HEK293 (cell line): ENCODE measurements at regions not wholly inside any gene's neighbourhood (a gene's known extent, or its start where the extent isn't known, plus 50 kb on each side); places are given as distances from the start of the nearest gene placed in this dataset.

ENCODE experiments used
- YY1 ChIP-seq: fragments of 450-650 bp; formaldehyde crosslinking; IDR thresholded peaks from 2 replicates; pipeline ENCODE4 v1.5.1; 2018; ENCODE audit warnings: missing biosample characterization, missing genetic modification characterization
- ZNF10 ChIP-seq: fragments of 450-650 bp; formaldehyde crosslinking; IDR thresholded peaks from 2 replicates; pipeline ENCODE4 v1.5.1; 2017; ENCODE audit warnings: missing biosample characterization, missing genetic modification characterization
- ZNF624 ChIP-seq: fragments of 450-650 bp; formaldehyde crosslinking; IDR thresholded peaks from 2 replicates; pipeline ENCODE4 v1.5.1; 2017; ENCODE audit warnings: missing biosample characterization, missing genetic modification characterization
- TF ChIP-seq, protein P1 (sequence below): fragments of 450-650 bp; formaldehyde crosslinking; IDR thresholded peaks from 2 replicates; pipeline ENCODE4 v1.5.1; 2016; ENCODE audit warnings: missing biosample characterization, missing genetic modification characterization
- TF ChIP-seq, protein P2 (sequence below): fragments of 450-650 bp; formaldehyde crosslinking; IDR thresholded peaks from 2 replicates; pipeline ENCODE4 v1.5.1; 2016; ENCODE audit warnings: missing biosample characterization, missing genetic modification characterization
- TF ChIP-seq, protein P3 (sequence below): fragments of 450-650 bp; formaldehyde crosslinking; IDR thresholded peaks from 2 replicates; pipeline ENCODE4 v1.5.1; 2016; ENCODE audit warnings: missing biosample characterization, missing genetic modification characterization, low read depth
- TF ChIP-seq, protein P4 (sequence below): fragments of 450-650 bp; formaldehyde crosslinking; optimal IDR thresholded peaks from 2 replicates; pipeline ENCODE3; 2016; ENCODE audit warnings: missing biosample characterization, mild to moderate bottlenecking, missing genetic modification characterization

DNA sequence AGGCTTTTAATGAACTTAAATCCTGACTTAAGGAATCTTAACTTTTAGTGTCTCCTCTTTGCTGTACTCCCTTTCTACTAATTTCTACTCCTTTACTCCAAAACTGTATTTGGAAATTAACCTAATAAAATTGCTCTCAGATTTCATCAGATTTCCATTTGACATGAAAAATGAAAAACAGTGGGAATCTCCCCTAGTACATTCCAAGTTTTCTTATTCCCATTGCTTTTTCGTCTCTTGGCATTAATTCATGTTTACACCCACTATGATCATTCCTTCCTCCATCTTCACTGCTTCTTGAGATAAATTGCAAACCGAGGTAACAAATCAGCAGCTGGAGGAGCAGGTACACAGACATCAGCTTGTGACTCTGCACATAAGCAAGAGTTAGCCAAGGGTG lies 208.7 kb downstream of the VGLL3 start:
- TF ChIP-seq, protein P1, sequence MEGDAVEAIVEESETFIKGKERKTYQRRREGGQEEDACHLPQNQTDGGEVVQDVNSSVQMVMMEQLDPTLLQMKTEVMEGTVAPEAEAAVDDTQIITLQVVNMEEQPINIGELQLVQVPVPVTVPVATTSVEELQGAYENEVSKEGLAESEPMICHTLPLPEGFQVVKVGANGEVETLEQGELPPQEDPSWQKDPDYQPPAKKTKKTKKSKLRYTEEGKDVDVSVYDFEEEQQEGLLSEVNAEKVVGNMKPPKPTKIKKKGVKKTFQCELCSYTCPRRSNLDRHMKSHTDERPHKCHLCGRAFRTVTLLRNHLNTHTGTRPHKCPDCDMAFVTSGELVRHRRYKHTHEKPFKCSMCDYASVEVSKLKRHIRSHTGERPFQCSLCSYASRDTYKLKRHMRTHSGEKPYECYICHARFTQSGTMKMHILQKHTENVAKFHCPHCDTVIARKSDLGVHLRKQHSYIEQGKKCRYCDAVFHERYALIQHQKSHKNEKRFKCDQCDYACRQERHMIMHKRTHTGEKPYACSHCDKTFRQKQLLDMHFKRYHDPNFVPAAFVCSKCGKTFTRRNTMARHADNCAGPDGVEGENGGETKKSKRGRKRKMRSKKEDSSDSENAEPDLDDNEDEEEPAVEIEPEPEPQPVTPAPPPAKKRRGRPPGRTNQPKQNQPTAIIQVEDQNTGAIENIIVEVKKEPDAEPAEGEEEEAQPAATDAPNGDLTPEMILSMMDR (tag by site-specific recombination), result no peak
- TF ChIP-seq, protein P2, sequence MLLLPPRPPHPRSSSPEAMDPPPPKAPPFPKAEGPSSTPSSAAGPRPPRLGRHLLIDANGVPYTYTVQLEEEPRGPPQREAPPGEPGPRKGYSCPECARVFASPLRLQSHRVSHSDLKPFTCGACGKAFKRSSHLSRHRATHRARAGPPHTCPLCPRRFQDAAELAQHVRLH, result no peak
- TF ChIP-seq, protein P3, sequence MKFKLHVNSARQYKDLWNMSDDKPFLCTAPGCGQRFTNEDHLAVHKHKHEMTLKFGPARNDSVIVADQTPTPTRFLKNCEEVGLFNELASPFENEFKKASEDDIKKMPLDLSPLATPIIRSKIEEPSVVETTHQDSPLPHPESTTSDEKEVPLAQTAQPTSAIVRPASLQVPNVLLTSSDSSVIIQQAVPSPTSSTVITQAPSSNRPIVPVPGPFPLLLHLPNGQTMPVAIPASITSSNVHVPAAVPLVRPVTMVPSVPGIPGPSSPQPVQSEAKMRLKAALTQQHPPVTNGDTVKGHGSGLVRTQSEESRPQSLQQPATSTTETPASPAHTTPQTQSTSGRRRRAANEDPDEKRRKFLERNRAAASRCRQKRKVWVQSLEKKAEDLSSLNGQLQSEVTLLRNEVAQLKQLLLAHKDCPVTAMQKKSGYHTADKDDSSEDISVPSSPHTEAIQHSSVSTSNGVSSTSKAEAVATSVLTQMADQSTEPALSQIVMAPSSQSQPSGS, result no peak
- TF ChIP-seq ZNF10 (tag by site-specific recombination) (no peak), ZNF624 (tag by site-specific recombination) (no peak), YY1 (tag by site-specific recombination) (no peak)
- TF ChIP-seq, protein P4, sequence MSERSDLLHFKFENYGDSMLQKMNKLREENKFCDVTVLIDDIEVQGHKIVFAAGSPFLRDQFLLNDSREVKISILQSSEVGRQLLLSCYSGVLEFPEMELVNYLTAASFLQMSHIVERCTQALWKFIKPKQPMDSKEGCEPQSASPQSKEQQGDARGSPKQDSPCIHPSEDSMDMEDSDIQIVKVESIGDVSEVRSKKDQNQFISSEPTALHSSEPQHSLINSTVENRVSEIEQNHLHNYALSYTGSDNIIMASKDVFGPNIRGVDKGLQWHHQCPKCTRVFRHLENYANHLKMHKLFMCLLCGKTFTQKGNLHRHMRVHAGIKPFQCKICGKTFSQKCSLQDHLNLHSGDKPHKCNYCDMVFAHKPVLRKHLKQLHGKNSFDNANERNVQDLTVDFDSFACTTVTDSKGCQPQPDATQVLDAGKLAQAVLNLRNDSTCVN (tag by site-specific recombination), result no peak
